ENCODE measurements at regions not wholly inside any gene's neighbourhood (a gene's known extent, or its start where the extent isn't known, plus 50 kb on each side); places are given as distances from the start of the nearest gene placed in this dataset.

DNA sequence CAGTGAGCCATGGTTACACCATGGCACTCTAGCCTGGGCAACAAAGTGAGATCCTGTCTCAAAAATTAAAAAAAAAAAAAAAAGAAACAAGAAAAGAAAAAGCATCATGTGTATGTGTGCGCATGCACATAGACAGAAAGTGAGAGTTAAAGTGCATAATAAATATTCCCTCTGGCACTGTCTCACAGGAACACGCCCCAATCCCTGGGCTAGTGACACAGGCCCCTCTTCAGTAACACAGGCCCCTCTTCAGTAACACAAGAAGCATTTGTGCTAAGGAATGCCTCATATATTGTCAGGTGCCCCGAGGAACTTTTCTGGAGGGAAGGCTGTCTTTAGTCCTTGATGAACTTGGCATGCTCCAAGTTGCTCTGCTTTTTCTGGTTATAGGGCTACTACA is 57.5 kb downstream of the RPL27A start:
- Histone ChIP-seq H3K27me3 (replicated peaks; ENCODE audit: insufficient read depth, low read length) (no peaks in the 10 kb centered on the region), H2AFZ (ENCODE audit: low read length) (no peak overlapping the region), H3K79me2 (ENCODE audit: low read length) (0 out of 2 replicates have a peak, but pooled peaks cover 4% of the 10 kb centered on the region), H3K9ac (ENCODE audit: low read length) (no peak overlapping the region), H3K36me3 (replicated peaks; ENCODE audit: insufficient read depth, low read length) (no peaks in the 10 kb centered on the region), H3F3A (ENCODE audit: insufficient read depth, low read length) (no peaks in the 10 kb centered on the region), H3K27ac (ENCODE audit: low read length) (no peak overlapping the region), H3K4me2 (ENCODE audit: low read depth, low read length) (no peak overlapping the region), H3K9me2 (replicated peaks; ENCODE audit: insufficient read depth, low read length) (no peaks in the 10 kb centered on the region), H3K4me3 (ENCODE audit: low read length) (no peak overlapping the region), H4K20me1 (ENCODE audit: insufficient read depth, low read length) (no peaks in the 10 kb centered on the region), H3K4me1 (ENCODE audit: low read length) (no peaks in the 10 kb centered on the region), H3K9me3 (replicated peaks; ENCODE audit: insufficient read depth, low read length) (no peaks in the 10 kb centered on the region)
- no peak for DNase-seq
- TF ChIP-seq EZH2 (optimal IDR thresholded peaks at IDR 0.05; ENCODE audit: low read depth, low read length) (no peak), EZH2phosphoT487 (IDR thresholded peaks at IDR 0.05; ENCODE audit: low read length) (no peak)
- TF ChIP-seq, protein P1, sequence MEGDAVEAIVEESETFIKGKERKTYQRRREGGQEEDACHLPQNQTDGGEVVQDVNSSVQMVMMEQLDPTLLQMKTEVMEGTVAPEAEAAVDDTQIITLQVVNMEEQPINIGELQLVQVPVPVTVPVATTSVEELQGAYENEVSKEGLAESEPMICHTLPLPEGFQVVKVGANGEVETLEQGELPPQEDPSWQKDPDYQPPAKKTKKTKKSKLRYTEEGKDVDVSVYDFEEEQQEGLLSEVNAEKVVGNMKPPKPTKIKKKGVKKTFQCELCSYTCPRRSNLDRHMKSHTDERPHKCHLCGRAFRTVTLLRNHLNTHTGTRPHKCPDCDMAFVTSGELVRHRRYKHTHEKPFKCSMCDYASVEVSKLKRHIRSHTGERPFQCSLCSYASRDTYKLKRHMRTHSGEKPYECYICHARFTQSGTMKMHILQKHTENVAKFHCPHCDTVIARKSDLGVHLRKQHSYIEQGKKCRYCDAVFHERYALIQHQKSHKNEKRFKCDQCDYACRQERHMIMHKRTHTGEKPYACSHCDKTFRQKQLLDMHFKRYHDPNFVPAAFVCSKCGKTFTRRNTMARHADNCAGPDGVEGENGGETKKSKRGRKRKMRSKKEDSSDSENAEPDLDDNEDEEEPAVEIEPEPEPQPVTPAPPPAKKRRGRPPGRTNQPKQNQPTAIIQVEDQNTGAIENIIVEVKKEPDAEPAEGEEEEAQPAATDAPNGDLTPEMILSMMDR (IDR thresholded peaks at IDR 0.05; ENCODE audit: low read length), result no peak

DNA sequence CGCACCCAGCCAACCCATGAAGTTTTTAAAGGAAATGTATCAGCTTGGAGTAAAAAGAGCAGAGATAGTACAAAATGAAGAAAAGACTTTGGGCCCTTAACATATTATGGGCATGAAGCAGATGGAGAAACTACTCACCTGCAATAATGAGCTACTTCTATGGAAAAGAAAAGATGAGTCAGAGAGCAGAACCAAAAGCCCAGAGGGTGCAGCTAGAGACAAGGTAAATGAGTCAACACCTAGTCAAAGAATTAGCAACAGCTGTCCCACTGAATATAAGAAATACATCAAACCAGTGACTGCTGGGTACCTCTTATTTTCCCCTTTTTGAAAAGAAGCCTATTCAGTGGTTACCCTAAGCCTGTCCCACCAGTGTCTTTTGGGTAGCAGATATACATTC is 61.8 kb downstream of the RPL27A start:
- Histone ChIP-seq H3K4me3 (ENCODE audit: low read length) (no peak overlapping the region), H2AFZ (ENCODE audit: low read length) (no peak overlapping the region), H3K4me2 (ENCODE audit: low read depth, low read length) (no peak overlapping the region), H3K9ac (ENCODE audit: low read length) (no peak overlapping the region), H3F3A (ENCODE audit: insufficient read depth, low read length) (peaks cover 30% of the 10 kb centered on the region), H3K9me2 (replicated peaks; ENCODE audit: insufficient read depth, low read length) (no peaks in the 10 kb centered on the region), H3K4me1 (ENCODE audit: low read length) (peaks cover 35% of the 10 kb centered on the region), H3K9me3 (replicated peaks; ENCODE audit: insufficient read depth, low read length) (no peaks in the 10 kb centered on the region), H4K20me1 (ENCODE audit: insufficient read depth, low read length) (no peaks in the 10 kb centered on the region), H3K27me3 (replicated peaks; ENCODE audit: insufficient read depth, low read length) (no peaks in the 10 kb centered on the region), H3K79me2 (ENCODE audit: low read length) (peaks cover 18% of the 10 kb centered on the region), H3K27ac (ENCODE audit: low read length) (no peak overlapping the region), H3K36me3 (replicated peaks; ENCODE audit: insufficient read depth, low read length) (no peaks in the 10 kb centered on the region)
- no peak for TF ChIP-seq EZH2 (optimal IDR thresholded peaks at IDR 0.05; ENCODE audit: low read depth, low read length)
- TF ChIP-seq EZH2phosphoT487 (IDR thresholded peaks at IDR 0.05; ENCODE audit: low read length), result no peak
- TF ChIP-seq, protein P1 (IDR thresholded peaks at IDR 0.05; ENCODE audit: low read length), result no peak
- DNase-seq, result no peak

DNA sequence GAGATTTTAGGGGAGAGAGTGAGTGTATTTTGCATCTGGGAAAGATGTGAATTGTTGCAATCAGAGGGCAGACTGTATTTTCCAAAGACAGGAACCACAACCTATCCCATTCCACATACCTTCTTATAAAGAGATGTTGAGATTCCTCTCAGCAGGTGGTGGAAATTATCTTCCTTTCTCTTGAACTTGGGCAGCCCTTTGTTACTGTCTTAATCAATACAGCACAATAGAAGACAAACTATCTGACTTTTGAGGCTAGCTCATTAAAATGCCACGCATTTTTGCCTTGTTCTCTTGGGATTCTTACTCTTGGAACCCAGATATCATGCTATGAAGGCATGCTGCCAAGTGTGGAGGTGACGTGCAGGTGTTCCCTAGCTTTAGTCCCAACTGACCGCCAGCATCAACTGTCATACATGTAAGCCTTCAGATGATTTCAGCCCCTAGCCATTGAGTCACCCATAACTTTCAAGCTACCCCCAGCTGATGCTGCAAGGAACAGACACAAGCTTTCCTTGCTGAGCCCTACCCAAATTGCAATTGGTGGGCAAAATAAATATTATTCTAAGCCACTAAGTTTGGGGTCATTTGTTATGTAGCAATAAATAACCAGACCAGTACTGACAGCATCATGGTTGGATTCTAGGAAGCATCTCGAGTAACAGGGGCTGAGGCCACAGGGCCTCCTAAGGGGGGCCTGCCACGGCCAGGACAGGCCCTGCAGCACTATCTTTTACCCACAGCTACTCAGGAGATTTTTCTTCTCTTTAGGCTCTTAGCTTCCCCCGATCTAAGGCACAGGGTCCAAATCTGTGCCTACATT is 63.0 kb downstream of the RPL27A start:
- H3K79me2 ChIP-seq (ENCODE audit: low read length), result peaks cover 22% of the 10 kb centered on the region
- no peaks in the 10 kb centered on the region for H3K27me3 ChIP-seq (replicated peaks; ENCODE audit: insufficient read depth, low read length)
- no peaks in the 10 kb centered on the region for H3K9me3 ChIP-seq (replicated peaks; ENCODE audit: insufficient read depth, low read length)
- TF ChIP-seq EZH2 (optimal IDR thresholded peaks at IDR 0.05; ENCODE audit: low read depth, low read length) (no peak), EZH2phosphoT487 (IDR thresholded peaks at IDR 0.05; ENCODE audit: low read length) (no peak)
- TF ChIP-seq, protein P1 (IDR thresholded peaks at IDR 0.05; ENCODE audit: low read length), result no peak
- peaks cover 37% of the 10 kb centered on the region for H3K4me1 ChIP-seq (ENCODE audit: low read length)
- H4K20me1 ChIP-seq (ENCODE audit: insufficient read depth, low read length), result no peaks in the 10 kb centered on the region
- no peaks in the 10 kb centered on the region for H3K36me3 ChIP-seq (replicated peaks; ENCODE audit: insufficient read depth, low read length)
- no peaks in the 10 kb centered on the region for H3K9me2 ChIP-seq (replicated peaks; ENCODE audit: insufficient read depth, low read length)
- no peak overlapping the region for H3K9ac ChIP-seq (ENCODE audit: low read length)
- H2AFZ ChIP-seq (ENCODE audit: low read length), result no peak overlapping the region
- no peak for DNase-seq
- no peak overlapping the region for H3K4me3 ChIP-seq (ENCODE audit: low read length)
- peaks cover 30% of the 10 kb centered on the region for H3F3A ChIP-seq (ENCODE audit: insufficient read depth, low read length)
- H3K27ac ChIP-seq (ENCODE audit: low read length), result no peak overlapping the region
- H3K4me2 ChIP-seq (ENCODE audit: low read depth, low read length), result no peak overlapping the region
